IMR-90 (cell line): ENCODE measurements at regions not wholly inside any gene's neighbourhood (a gene's known extent, or its start where the extent isn't known, plus 50 kb on each side); places are given as distances from the start of the nearest gene placed in this dataset.

Source experiments
- ATAC-seq: fragments of 200-7000 bp; cut with Tn5 transposase; 2 replicates; pipeline ENCODE4 v1.9.1; 2020; ENCODE audit warnings: low read depth, mild to moderate bottlenecking, moderate library complexity
- BruUV-seq: library from RNA; stranded (reverse); fragments of 400-500 nt; replicated peaks from 2 replicates; lab custom pipeline; 2021; lab: Mats Ljungman, UMichigan
- CTCF ChIA-PET: fragments of 300-600 bp; formaldehyde crosslinking; extraction: SDS; loops from one replicate; lab custom pipeline; 2021; ENCODE audit warnings: antibody characterized with exemption; lab: Yijun Ruan, JAX
- POLR2A ChIA-PET: fragments of 300-600 bp; sonication (Branson Sonifier 250); formaldehyde crosslinking; loops from one replicate; lab custom pipeline; 2022; ENCODE audit warnings: antibody characterized with exemption; ENCODE audit not compliant: unreplicated experiment; lab: Charles Lee
- DNase-seq: peaks from one replicate; pipeline ENCODE4 v3.0.0; 2013
- H2AFZ ChIP-seq: replicated peaks from 2 replicates; pipeline ENCODE3; 2013; ENCODE audit warnings: low read length, mild to moderate bottlenecking; ENCODE audit not compliant: poor library complexity
- H2AK5ac ChIP-seq: 2 replicates; pipeline ENCODE4 v1.6.1; 2013; ENCODE audit warnings: low read depth, low read length, inconsistent platforms
- H2AK9ac ChIP-seq: replicated peaks from 2 replicates; pipeline ENCODE3; 2013; ENCODE audit warnings: mild to moderate bottlenecking, low read depth, low read length, moderate library complexity; ENCODE audit not compliant: poor library complexity
- H2BK120ac ChIP-seq: 2 replicates; pipeline ENCODE4 v1.6.1; 2013; ENCODE audit warnings: low read depth, low read length, inconsistent platforms
- H2BK15ac ChIP-seq: 3 replicates; pipeline ENCODE4 v1.6.1; 2013; ENCODE audit warnings: low read depth, low read length, inconsistent platforms
- H2BK20ac ChIP-seq: 2 replicates; pipeline ENCODE4 v1.6.1; 2013; ENCODE audit warnings: low read depth, mild to moderate bottlenecking, inconsistent platforms, low read length, moderate library complexity
- H2BK5ac ChIP-seq: 2 replicates; pipeline ENCODE4 v1.6.1; 2013; ENCODE audit warnings: mild to moderate bottlenecking, low read depth, low read length, inconsistent platforms; ENCODE audit not compliant: poor library complexity, severe bottlenecking
- H3K14ac ChIP-seq: replicated peaks from 2 replicates; pipeline ENCODE4 v1.6.1; 2013; ENCODE audit warnings: low read depth, low read length, inconsistent platforms
- H3K18ac ChIP-seq: 2 replicates; pipeline ENCODE4 v1.6.1; 2013; ENCODE audit warnings: low read depth, low read length, control low read depth
- H3K23ac ChIP-seq: 2 replicates; pipeline ENCODE4 v1.6.1; 2013; ENCODE audit warnings: low read depth, low read length, inconsistent platforms
- H3K27ac ChIP-seq: 2 replicates; pipeline ENCODE4 v1.5.1; 2013; ENCODE audit warnings: mild to moderate bottlenecking, control low read depth, low read length; ENCODE audit not compliant: insufficient read depth
- H3K27me3 ChIP-seq: 2 replicates; pipeline ENCODE4 v1.6.1; 2013; ENCODE audit warnings: low read length; ENCODE audit not compliant: control insufficient read depth, insufficient read depth
- H3K36me3 ChIP-seq: 2 replicates; pipeline ENCODE4 v1.6.1; 2013; ENCODE audit warnings: low read length, mixed read lengths; ENCODE audit not compliant: control insufficient read depth, insufficient read depth
- H3K4ac ChIP-seq: 2 replicates; pipeline ENCODE4 v1.6.1; 2013; ENCODE audit warnings: low read depth, low read length, inconsistent platforms
- H3K4me1 ChIP-seq: 2 replicates; pipeline ENCODE4 v1.6.1; 2013; ENCODE audit warnings: low read length, mixed read lengths; ENCODE audit not compliant: control insufficient read depth, insufficient read depth
- H3K4me2 ChIP-seq: 2 replicates; pipeline ENCODE4 v1.6.1; 2013; ENCODE audit warnings: low read depth, mild to moderate bottlenecking, control low read depth, low read length, moderate library complexity
- H3K4me3 ChIP-seq: 2 replicates; pipeline ENCODE4 v1.5.1; 2013; ENCODE audit warnings: low read depth, mild to moderate bottlenecking, control low read depth, low read length, moderate library complexity; ENCODE audit not compliant: insufficient read depth
- H3K56ac ChIP-seq: 2 replicates; pipeline ENCODE4 v1.6.1; 2013; ENCODE audit warnings: low read length, inconsistent platforms; ENCODE audit not compliant: insufficient read depth; ENCODE audit errors: extremely low read depth
- H3K79me1 ChIP-seq, 2 experiments: 2 replicates each; pipeline ENCODE4 v1.6.1; 2013; ENCODE audit warnings: low read length in 2 of 2, inconsistent platforms in 1 of 2, low read depth in 1 of 2
- H3K9ac ChIP-seq: 2 replicates; pipeline ENCODE4 v1.6.1; 2013; ENCODE audit warnings: low read depth, low read length, control low read depth
- H3K9me1 ChIP-seq: 2 replicates; pipeline ENCODE4 v1.6.1; 2013; ENCODE audit warnings: low read length, inconsistent platforms; ENCODE audit not compliant: insufficient read depth
- H3K9me3 ChIP-seq: 2 replicates; pipeline ENCODE4 v1.6.1; 2013; ENCODE audit warnings: low read length; ENCODE audit not compliant: control insufficient read depth, insufficient read depth
- H4K20me1 ChIP-seq: 2 replicates; pipeline ENCODE4 v1.6.1; 2013; ENCODE audit warnings: low read length, inconsistent platforms; ENCODE audit not compliant: insufficient read depth
- H4K5ac ChIP-seq: 2 replicates; pipeline ENCODE4 v1.6.1; 2013; ENCODE audit warnings: mild to moderate bottlenecking, low read depth, low read length, control low read depth
- H4K8ac ChIP-seq, 2 experiments: 2 replicates each; pipeline ENCODE4 v1.6.1; 2013; ENCODE audit warnings: low read depth in 2 of 2, low read length in 2 of 2, control low read depth in 1 of 2, inconsistent platforms in 1 of 2
- H4K91ac ChIP-seq: 2 replicates; pipeline ENCODE4 v1.6.1; 2013; ENCODE audit warnings: low read depth, low read length, inconsistent platforms; ENCODE audit not compliant: insufficient read depth
- BHLHE40 ChIP-seq: fragments of 150-350 bp; IDR thresholded peaks from 2 replicates; pipeline ENCODE4 v1.6.1; 2016; ENCODE audit warnings: mild to moderate bottlenecking, low read depth, low read length
- CEBPB ChIP-seq: IDR thresholded peaks from 2 replicates; pipeline ENCODE4 v1.6.1; 2012; ENCODE audit warnings: low read depth, low read length, improper control_type of control experiment
- FOS ChIP-seq: fragments of 150-350 bp; IDR thresholded peaks from 2 replicates; pipeline ENCODE4 v1.6.1; 2016; ENCODE audit warnings: low read depth, low read length
- MAZ ChIP-seq: IDR thresholded peaks from 2 replicates; pipeline ENCODE4 v1.6.1; 2012; ENCODE audit warnings: low read depth, mild to moderate bottlenecking, low read length, improper control_type of control experiment, moderate library complexity, borderline replicate concordance
- MXI1 ChIP-seq: IDR thresholded peaks from 2 replicates; pipeline ENCODE4 v1.6.1; 2012; ENCODE audit warnings: low read depth, mild to moderate bottlenecking, low read length, moderate library complexity, borderline replicate concordance
- NFE2L2 ChIP-seq: fragments of 150-350 bp; IDR thresholded peaks from 2 replicates; pipeline ENCODE4 v1.6.1; 2016; ENCODE audit warnings: low read depth, mild to moderate bottlenecking, low read length
- POLR2A ChIP-seq: IDR thresholded peaks from 2 replicates; pipeline ENCODE4 v1.6.1; 2012; ENCODE audit warnings: mild to moderate bottlenecking, low read depth, low read length
- RAD21 ChIP-seq: IDR thresholded peaks from 2 replicates; pipeline ENCODE4 v1.6.1; 2012; ENCODE audit warnings: low read length, improper control_type of control experiment
- RCOR1 ChIP-seq: IDR thresholded peaks from 2 replicates; pipeline ENCODE4 v1.6.1; 2012; ENCODE audit warnings: mild to moderate bottlenecking, low read length, improper control_type of control experiment; ENCODE audit not compliant: insufficient replicate concordance
- RFX5 ChIP-seq: IDR thresholded peaks from 2 replicates; pipeline ENCODE4 v1.8.0; 2012; ENCODE audit warnings: low read depth, mild to moderate bottlenecking, low read length, moderate library complexity
- SMC3 ChIP-seq: fragments of 150-350 bp; IDR thresholded peaks from 2 replicates; pipeline ENCODE4 v1.6.1; 2016; ENCODE audit warnings: low read depth, mild to moderate bottlenecking, antibody characterized with exemption, low read length, moderate library complexity
- WGBS, 2 experiments: methylation state at CpG; one replicate each; pipeline versions ENCODE4 v1.1.5 to v1.1.7; 2013; ENCODE audit warnings: missing lambda C conversion rate in 2 of 2; ENCODE audit not compliant: insufficient read length in 1 of 2; ENCODE audit errors: extremely low coverage in 2 of 2; 5-methylcytosine and 5-hydroxymethylcytosine counted together
- dilution Hi-C: fragments of 300-500 bp; cut with HindIII; formaldehyde crosslinking; loops from one replicate; pipeline ENCODE4 v1.14.3; 2018; ENCODE audit warnings: low sequenced_read_pairs; ENCODE audit not compliant: unreplicated experiment
- in situ Hi-C: fragments of 300-500 bp; cut with MboI; formaldehyde crosslinking; loops from 3 replicates; pipeline ENCODE4 v1.14.3; 2019; ENCODE audit warnings: low sequenced_read_pairs, inconsistent platforms, mixed read lengths
- intact Hi-C: fragments of 100-400 bp; cut with micrococcal nuclease; formaldehyde crosslinking; loops from 2 replicates; pipeline ENCODE4 v1.10.0; 2022
- TF ChIP-seq, protein P1 (sequence below): fragments of 150-350 bp; IDR thresholded peaks from 2 replicates; pipeline ENCODE4 v1.6.1; 2017; ENCODE audit warnings: mild to moderate bottlenecking, antibody characterized with exemption, low read length, low read depth

DNA sequence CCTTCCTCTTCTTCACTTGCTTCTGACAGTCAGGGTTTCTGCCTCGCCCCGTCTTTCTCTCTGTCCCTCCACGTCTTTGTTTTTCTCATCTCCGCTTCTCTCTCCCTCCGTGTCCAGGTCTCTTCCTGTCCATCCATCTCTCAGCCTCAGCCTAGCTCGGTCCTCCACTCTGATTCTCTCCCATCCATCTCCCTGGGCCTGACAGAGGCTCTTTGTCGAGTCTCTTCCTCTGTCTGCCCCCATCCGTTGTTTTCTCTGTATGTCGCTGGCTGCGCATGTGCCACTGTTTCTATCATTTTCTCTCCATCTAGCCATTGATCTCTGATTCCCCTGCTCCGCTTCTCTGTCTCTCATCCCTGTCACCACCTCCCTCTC lies 328.9 kb upstream of the TBX3 start:
- ATAC-seq (no peak), DNase-seq (no peak)
- H3K4me2 ChIP-seq: no peak overlapping the region
- H2BK15ac ChIP-seq: no peak overlapping the region
- ChIA-PET POLR2A (no interaction called here), CTCF (no interaction called here)
- H3K27ac ChIP-seq: no peak overlapping the region
- H3K9ac ChIP-seq: no peak overlapping the region
- H3K79me1 ChIP-seq: no peaks in the 10 kb centered on the region
- no peak overlapping the region for H4K5ac ChIP-seq
- dilution Hi-C loops: no loop called here
- no peak overlapping the region for H3K56ac ChIP-seq
- intact Hi-C loops: no loop called here
- WGBS, 2 experiments: 58% methylated on average over 10 of the region's 11 CpGs; no CpG with 5 or more reads in 1 of the 2 experiments
- no peak overlapping the region for H2AFZ ChIP-seq
- no peak overlapping the region for H3K23ac ChIP-seq
- no peak overlapping the region for H2AK9ac ChIP-seq
- H2AK5ac ChIP-seq: no peak overlapping the region
- no peak overlapping the region for H2BK20ac ChIP-seq
- H4K8ac ChIP-seq: no peak overlapping the region
- H3K36me3 ChIP-seq: no peaks in the 10 kb centered on the region
- no peak overlapping the region for H3K14ac ChIP-seq
- H3K4me3 ChIP-seq: no peak overlapping the region
- H3K4me1 ChIP-seq: no peaks in the 10 kb centered on the region
- no peak overlapping the region for H3K4ac ChIP-seq
- no peaks in the 10 kb centered on the region for H3K9me3 ChIP-seq
- H2BK5ac ChIP-seq: no peak overlapping the region
- peaks cover 6% of the 10 kb centered on the region for H3K27me3 ChIP-seq
- BruUV-seq: no TSS peak
- no peak for TF ChIP-seq RFX5
- TF ChIP-seq RCOR1: no peak
- TF ChIP-seq SMC3: no peak
- no peak for TF ChIP-seq POLR2A
- TF ChIP-seq CEBPB: no peak
- TF ChIP-seq BHLHE40: no peak
- no peak for TF ChIP-seq MXI1
- TF ChIP-seq, protein P1, sequence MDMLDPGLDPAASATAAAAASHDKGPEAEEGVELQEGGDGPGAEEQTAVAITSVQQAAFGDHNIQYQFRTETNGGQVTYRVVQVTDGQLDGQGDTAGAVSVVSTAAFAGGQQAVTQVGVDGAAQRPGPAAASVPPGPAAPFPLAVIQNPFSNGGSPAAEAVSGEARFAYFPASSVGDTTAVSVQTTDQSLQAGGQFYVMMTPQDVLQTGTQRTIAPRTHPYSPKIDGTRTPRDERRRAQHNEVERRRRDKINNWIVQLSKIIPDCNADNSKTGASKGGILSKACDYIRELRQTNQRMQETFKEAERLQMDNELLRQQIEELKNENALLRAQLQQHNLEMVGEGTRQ: no peak
- TF ChIP-seq FOS: no peak
- TF ChIP-seq RAD21: no peak
- TF ChIP-seq NFE2L2: no peak
- TF ChIP-seq MAZ: no peak
- no peak overlapping the region for H2BK120ac ChIP-seq
- H4K91ac ChIP-seq: no peak overlapping the region
- in situ Hi-C loops: no loop called here
- no peak overlapping the region for H3K18ac ChIP-seq
- no peaks in the 10 kb centered on the region for H4K20me1 ChIP-seq
- H3K9me1 ChIP-seq: no peaks in the 10 kb centered on the region
